Urothelium cell line (cell line): ENCODE measurements at regions not wholly inside any gene's neighbourhood (a gene's known extent, or its start where the extent isn't known, plus 50 kb on each side); places are given as distances from the start of the nearest gene placed in this dataset.
"Not testable (repeated sequence)": the region's sequence is repeated elsewhere in the genome, so short reads cannot be mapped to it uniquely, and the experiment has no call there.

Source experiments
- DNase-seq: peaks from one replicate; pipeline ENCODE4 v3.0.0; 2011; ENCODE audit warnings: low spot score, mixed read lengths
- FAIRE-seq: peaks from 2 replicates; lab custom pipeline; 2011; peaks lifted over from hg19 to GRCh38; lab: Jason Lieb, UNC

- not testable (repeated sequence) for DNase-seq, FAIRE-seq
Observed at GRCh38 chr17:30695265-30695811, 129.2 kb downstream of the CRLF3 start.

- DNase-seq, FAIRE-seq: not testable (repeated sequence)
Observed at GRCh38 chr17:30693772-30694171, 130.7 kb downstream of the CRLF3 start.

DNA sequence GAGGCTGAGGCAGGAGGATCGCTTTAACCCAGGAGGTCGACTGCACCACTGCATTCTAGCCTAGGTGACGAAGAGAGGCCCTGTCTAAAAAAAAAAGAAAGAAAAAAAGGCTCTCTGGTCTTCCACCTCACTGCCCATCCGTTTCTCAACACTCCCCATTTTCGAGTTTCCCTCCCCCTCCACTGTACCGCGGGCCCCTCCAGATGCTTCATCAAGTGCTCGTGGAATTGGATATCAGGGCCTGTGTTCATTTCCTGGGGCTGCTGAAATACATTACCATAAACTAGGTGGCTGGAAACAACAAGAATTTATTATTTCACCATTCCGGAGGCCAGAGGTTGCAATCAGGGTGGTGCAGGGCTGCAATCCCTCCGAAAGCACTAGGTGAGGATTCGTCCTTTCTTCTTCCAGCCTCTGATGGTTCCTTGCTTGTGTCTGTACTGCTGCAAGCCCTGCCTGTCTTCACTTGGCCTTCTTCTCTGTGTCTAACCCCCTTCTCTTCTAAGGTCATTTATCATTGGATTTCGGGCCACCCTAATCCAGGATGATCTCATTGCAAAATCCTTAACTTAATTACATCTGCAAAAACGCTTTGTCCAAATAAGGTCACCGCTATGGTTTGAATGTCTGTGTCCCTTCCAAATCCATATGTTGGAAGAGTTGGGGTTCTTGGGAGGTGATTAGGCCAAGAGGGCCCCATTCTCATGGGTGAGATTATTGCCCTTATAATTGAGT lies 135.1 kb downstream of the CRLF3 start:
- not testable (repeated sequence) for FAIRE-seq, DNase-seq

DNA sequence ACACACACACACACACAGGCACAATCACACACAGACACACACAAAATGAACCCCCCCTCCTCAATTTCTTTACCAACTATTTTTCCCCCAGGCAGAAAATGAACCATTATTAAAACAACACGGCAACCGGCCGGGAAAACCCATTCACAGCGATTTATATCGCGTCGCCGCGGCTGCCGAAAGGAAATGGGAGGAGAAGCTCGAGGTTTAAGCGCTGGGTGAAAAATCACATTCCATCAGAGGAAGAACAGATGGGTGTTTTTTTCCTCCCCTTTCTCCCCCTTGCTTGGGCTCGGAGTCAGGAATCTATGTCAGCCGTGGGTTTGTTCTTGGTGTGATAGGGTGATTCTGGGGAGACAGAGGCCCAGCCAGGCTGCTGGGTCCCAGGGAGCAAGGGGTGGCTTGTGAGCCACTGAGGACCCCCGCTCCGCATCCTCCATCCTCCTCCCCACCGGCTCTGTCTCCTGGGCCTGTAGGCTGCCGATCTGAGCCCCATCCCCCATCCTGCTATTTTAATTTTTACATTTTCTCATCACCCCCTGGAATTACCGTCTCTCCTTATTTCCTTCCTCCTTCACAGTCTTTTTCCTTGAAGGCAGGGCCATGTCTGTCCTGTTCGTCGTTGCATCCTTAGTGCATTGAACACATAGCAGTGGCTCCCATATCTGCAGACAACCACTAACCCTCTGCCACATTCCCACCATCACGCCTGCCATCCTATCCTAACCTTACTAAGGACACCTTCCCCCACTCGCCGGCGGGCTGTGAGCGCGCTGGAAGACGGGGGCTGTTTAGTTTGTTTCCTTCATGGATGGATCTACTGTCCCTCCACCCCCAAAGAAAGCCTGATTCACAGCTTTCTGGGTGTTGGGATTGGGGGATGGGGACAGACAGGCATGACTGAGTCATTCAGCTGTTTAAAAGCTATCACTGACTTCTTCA lies 137.7 kb downstream of the CRLF3 start:
- not testable (repeated sequence) for DNase-seq
- peak; percentile 88 for FAIRE-seq

GRCh38 chr17:30682280-30682679 lies 142.2 kb downstream of the CRLF3 start:
- not testable (repeated sequence) for DNase-seq, FAIRE-seq

- not testable (repeated sequence) for DNase-seq, FAIRE-seq
Observed at GRCh38 chr17:30680681-30681080, 143.8 kb downstream of the CRLF3 start.

- no peak for DNase-seq
- FAIRE-seq, result no peak
Observed at GRCh38 chr17:30677550-30678249, 146.8 kb downstream of the CRLF3 start.

GRCh38 chr17:30675777-30676492 lies 148.6 kb downstream of the CRLF3 start:
- not testable (repeated sequence) for DNase-seq, FAIRE-seq

DNA sequence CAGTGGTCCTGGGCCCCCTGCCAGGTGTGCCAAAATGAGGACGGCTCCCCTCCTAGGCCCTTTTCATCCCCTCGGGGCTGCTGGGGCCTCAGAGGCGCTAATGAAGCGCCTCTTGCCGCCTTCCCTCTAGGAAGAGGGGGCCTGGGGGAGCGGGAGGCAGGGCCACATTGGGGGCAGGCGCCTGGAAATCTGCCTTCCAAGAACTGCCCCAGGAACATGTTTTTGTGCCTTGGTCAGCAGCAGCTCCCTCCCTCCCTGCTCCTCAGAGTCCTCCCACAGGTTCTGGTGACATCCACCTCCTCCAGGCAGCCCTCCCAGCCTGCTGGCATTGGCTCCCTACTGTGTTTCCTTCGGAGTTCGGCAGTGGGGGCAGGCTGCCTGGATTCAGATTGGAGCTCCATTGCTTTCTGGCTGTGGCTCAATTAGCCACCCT lies 155.3 kb downstream of the CRLF3 start:
- not testable (repeated sequence) for DNase-seq, FAIRE-seq

DNA sequence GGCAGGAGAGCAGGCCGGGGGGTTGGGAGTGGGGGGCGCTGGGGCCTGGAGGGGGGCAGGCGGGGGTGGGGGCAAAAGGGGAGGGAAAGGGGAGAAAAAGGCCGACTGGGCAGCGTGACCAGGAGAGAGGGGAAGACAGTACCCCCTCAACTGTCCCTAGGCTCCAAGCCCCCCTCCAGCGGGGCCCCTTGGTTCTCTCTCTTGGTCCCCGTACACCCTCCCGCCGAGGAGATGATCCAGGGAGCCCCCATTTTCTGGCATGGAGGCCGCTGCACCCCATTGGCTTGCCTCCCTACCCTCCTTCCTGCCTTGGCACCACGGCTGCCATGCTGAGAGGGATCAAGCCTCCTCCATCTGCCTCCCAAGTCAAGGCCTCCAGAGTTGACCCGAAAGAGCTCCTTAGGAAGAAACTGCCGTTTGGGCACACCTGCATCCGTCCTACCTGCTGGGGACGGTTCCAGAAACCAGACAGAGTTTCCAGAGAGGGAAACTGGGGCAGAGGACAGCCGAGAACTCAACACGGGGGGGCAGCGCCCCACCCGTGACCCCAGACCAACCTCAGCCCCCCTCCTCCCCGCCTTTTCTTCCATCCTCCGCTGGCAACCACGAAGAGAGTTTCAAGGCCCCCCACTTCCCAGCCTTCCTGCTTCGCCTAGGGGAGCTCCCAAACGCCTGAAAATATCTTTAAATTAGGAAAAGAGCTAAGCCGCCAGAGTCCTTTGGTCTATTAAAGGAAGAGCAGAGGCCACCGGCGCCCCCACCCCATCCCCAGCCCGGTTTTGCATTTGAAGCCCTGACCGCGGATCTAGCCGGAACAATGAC lies 155.9 kb downstream of the CRLF3 start:
- FAIRE-seq, DNase-seq: not testable (repeated sequence)

DNA sequence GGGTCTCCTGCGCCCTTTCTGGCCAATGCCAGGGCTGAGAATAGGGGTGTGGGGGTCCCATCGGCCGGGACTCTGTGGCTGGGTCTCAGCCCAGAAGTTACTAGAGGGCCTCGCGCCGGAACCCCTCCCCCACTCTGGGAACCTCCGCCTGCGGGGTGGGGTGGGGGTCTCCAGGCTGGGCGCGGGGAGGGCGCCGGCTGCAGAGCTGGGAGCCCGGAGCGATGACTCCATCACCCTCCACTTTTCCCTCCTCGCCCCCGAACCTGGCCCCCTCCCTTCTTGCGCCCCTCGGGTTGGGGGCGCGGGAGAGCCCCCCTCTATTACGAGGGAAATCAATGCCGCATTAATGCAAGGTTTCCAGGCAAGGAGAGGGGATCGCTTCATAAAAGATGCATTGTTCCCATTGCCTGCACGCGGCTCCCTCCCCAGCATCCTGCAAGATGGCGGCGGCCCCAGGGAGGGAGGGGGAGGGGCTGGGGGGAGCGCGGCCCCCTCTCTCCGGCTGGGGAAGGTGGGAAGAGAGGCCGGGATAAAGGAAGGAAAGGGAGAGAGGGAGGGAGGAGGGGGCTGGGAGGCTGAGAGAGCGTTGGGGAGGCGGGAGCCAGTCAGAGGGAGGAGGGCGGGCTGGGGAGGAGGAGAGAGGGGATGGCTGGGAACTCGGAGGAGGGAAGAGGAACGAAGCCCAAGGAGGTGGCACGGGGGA lies 156.7 kb downstream of the CRLF3 start:
- peak; percentile 83 for FAIRE-seq
- DNase-seq, result not testable (repeated sequence)

DNA sequence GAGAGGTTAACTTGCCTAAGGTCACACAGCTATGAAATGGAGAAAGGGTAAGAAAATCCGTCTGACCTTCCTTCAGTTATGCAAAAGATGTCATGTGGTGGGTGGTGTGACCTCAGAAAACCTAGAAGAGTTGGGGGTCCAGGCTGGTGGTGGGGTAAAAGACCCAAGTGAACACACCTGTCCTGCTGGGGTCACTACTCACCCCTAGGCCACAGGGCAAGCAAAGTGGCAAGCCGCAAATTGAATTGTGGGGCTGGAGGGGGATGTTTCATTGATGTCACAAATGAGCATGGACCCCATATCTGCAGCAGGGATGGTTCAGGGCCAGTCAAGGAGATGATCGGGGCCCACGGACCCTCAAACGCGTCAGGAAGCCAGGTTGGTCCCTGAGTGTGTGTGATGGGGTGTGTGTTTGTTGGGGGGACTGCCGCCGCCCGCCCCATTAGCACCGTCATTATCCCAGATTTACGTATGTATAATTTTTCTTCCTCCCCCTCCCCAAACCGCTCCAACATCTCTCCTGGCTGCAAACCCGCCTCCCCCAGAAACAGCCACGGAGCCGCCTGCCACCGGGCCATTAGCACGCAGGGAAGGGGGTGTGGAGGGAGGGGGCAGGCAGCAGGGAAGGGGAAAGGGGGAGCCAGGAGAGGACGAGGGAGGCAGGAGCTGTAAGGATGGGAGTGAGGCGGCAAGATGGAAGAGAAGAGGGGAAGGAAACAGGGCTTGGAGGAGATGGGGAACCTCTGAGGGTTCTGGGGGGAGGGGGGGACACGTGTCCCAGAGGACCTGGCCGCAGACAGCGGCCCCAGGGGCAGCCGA lies 157.4 kb downstream of the CRLF3 start:
- not testable (repeated sequence) for FAIRE-seq, DNase-seq

- not testable (repeated sequence) for FAIRE-seq
Observed at GRCh38 chr17:30663727-30664455, 160.6 kb downstream of the CRLF3 start.

GRCh38 chr17:30657148-30657547 lies 167.3 kb downstream of the CRLF3 start:
- not testable (repeated sequence) for DNase-seq, FAIRE-seq

More at GRCh38 chr17:30663727-30664455, 160.6 kb downstream of the CRLF3 start:
- not testable (repeated sequence) for DNase-seq

DNA sequence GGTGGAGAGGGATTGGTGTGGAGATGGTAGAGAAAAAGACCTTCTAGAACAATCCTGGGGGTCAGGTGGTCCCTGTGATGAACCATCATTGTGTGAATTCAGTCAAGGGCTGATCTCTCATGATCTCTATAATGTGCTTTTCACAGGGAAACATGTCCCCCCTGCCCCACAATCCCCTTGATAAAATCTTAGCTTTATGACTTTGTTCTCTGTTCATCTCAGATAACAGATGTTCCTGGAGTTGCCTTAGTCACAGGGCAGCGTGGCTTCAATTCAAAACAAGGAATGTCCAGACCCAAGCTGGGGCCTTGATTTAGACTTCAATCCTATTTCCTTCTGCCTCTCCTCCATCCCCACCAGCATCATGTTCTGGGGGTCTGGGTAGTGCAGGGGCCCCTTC lies 171.5 kb downstream of the CRLF3 start:
- not testable (repeated sequence) for DNase-seq, FAIRE-seq

DNA sequence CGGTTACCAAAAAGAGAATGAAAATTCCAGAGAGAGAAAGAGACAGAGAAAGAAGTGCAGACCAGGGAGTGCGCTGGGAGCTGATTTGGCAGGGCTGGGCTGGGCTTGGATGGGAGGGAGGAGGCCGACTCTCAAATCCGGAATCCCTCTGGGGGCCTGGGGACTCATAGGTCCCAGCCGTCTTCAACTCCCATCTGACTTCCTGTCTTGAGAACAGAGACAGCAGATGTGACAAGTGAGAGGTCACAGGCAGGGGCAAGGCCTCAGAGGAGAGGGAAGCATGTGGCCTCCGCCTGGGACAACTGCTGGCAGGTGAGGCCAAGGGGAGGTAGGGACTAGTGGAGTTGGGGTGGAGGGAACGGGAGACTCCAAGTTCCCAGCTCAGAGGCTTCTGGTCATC lies 172.9 kb downstream of the GOSR1 start:
- not testable (repeated sequence) for FAIRE-seq, DNase-seq
